ENCODE measurements at regions not wholly inside any gene's neighbourhood (a gene's known extent, or its start where the extent isn't known, plus 50 kb on each side); places are given as distances from the start of the nearest gene placed in this dataset.
"Not testable (repeated sequence)": the region's sequence is repeated elsewhere in the genome, so short reads cannot be mapped to it uniquely, and the experiment has no call there.

DNA sequence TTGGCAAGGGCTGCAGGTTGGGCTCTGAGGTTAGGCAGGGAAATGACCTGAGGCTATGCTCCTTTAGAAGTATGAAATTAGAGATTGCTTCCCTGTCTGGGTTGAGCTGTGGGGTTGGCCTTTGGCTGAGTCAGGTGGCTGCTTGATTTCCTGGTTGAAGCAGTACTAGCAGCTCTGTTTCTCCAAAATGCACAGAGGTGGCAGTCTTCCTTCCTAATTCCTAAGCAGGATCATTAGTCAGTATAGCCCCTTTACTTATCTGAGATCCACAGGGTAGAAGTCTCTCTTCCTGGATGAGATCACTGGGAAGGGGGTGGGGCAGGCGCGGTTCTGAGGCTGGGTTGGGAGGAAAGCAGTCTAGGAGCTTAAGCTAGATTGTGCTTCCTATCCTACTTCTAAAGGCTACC, 1917.5 kb downstream of the LRRC4C start:
- intact Hi-C loops (cut with DNase I): no loop called here
- no peak overlapping the region for H3K4me3 ChIP-seq
- H3K27me3 ChIP-seq: no peaks in the 10 kb centered on the region
- 66 to 76% methylated on average over 2 of the region's 2 CpGs for whole genome bisulfite sequencing, 2 donors
- DNase-seq: no peak
- TF ChIP-seq, protein P1, sequence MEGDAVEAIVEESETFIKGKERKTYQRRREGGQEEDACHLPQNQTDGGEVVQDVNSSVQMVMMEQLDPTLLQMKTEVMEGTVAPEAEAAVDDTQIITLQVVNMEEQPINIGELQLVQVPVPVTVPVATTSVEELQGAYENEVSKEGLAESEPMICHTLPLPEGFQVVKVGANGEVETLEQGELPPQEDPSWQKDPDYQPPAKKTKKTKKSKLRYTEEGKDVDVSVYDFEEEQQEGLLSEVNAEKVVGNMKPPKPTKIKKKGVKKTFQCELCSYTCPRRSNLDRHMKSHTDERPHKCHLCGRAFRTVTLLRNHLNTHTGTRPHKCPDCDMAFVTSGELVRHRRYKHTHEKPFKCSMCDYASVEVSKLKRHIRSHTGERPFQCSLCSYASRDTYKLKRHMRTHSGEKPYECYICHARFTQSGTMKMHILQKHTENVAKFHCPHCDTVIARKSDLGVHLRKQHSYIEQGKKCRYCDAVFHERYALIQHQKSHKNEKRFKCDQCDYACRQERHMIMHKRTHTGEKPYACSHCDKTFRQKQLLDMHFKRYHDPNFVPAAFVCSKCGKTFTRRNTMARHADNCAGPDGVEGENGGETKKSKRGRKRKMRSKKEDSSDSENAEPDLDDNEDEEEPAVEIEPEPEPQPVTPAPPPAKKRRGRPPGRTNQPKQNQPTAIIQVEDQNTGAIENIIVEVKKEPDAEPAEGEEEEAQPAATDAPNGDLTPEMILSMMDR (IDR thresholded peaks at IDR 0.05): no peak
- no peak for TF ChIP-seq EP300 (IDR thresholded peaks at IDR 0.05)
- TF ChIP-seq POLR2AphosphoS5 (IDR thresholded peaks at IDR 0.05): no peak
- TF ChIP-seq POLR2A (IDR thresholded peaks at IDR 0.05): no peak
- H3K27ac ChIP-seq: no peak overlapping the region
- no peaks in the 10 kb centered on the region for H3K9me3 ChIP-seq
- H3K36me3 ChIP-seq: no peaks in the 10 kb centered on the region
- H3K4me1 ChIP-seq: no peaks in the 10 kb centered on the region

DNA sequence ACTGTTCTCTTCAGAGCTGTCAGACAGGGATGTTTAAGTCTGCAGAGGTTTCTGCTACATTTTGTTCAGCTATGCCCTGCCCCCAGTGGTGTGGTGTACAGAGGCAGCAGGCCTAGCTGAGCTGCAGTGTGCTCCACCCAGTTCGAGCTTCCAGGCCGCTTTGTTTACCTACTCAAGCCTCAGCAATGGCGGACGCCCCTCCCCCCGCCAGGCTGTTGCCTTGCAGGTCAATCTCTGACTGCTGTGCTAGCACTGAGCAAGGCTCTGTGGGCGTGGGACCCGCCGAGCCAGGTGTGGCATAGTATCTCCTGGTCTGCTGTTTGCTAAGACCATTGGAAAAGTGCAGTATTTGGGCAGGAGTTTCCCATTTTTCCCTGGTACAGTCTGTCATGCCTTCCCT, 1923.1 kb downstream of the LRRC4C start:
- H3K36me3 ChIP-seq; H3K4me3 ChIP-seq; H3K27ac ChIP-seq; intact Hi-C loops (cut with DNase I); H3K27me3 ChIP-seq; DNase-seq; H3K4me1 ChIP-seq; H3K9me3 ChIP-seq: not testable (repeated sequence)
- WGBS, 2 donors: 85 to 86% methylated on average over 8 of the region's 8 CpGs
